IMR-90 (cell line): ENCODE measurements at regions not wholly inside any gene's neighbourhood (a gene's known extent, or its start where the extent isn't known, plus 50 kb on each side); places are given as distances from the start of the nearest gene placed in this dataset.
"Not testable (repeated sequence)": the region's sequence is repeated elsewhere in the genome, so short reads cannot be mapped to it uniquely, and the experiment has no call there.

Experiments used
- ATAC-seq: fragments of 200-7000 bp; cut with Tn5 transposase; 2 replicates; pipeline ENCODE4 v1.9.1; 2020; ENCODE audit warnings: low read depth, mild to moderate bottlenecking, moderate library complexity
- BruUV-seq: library from RNA; stranded (reverse); fragments of 400-500 nt; replicated peaks from 2 replicates; lab custom pipeline; 2021; lab: Mats Ljungman, UMichigan
- CTCF ChIA-PET: fragments of 300-600 bp; formaldehyde crosslinking; extraction: SDS; loops from one replicate; lab custom pipeline; 2021; ENCODE audit warnings: antibody characterized with exemption; lab: Yijun Ruan, JAX
- POLR2A ChIA-PET: fragments of 300-600 bp; sonication (Branson Sonifier 250); formaldehyde crosslinking; loops from one replicate; lab custom pipeline; 2022; ENCODE audit warnings: antibody characterized with exemption; ENCODE audit not compliant: unreplicated experiment; lab: Charles Lee
- DNase-seq: peaks from one replicate; pipeline ENCODE4 v3.0.0; 2013
- H2AFZ ChIP-seq: replicated peaks from 2 replicates; pipeline ENCODE3; 2013; ENCODE audit warnings: low read length, mild to moderate bottlenecking; ENCODE audit not compliant: poor library complexity
- H2AK5ac ChIP-seq: 2 replicates; pipeline ENCODE4 v1.6.1; 2013; ENCODE audit warnings: low read depth, low read length, inconsistent platforms
- H2AK9ac ChIP-seq: replicated peaks from 2 replicates; pipeline ENCODE3; 2013; ENCODE audit warnings: mild to moderate bottlenecking, low read depth, low read length, moderate library complexity; ENCODE audit not compliant: poor library complexity
- H2BK120ac ChIP-seq: 2 replicates; pipeline ENCODE4 v1.6.1; 2013; ENCODE audit warnings: low read depth, low read length, inconsistent platforms
- H2BK15ac ChIP-seq: 3 replicates; pipeline ENCODE4 v1.6.1; 2013; ENCODE audit warnings: low read depth, low read length, inconsistent platforms
- H2BK20ac ChIP-seq: 2 replicates; pipeline ENCODE4 v1.6.1; 2013; ENCODE audit warnings: low read depth, mild to moderate bottlenecking, inconsistent platforms, low read length, moderate library complexity
- H2BK5ac ChIP-seq: 2 replicates; pipeline ENCODE4 v1.6.1; 2013; ENCODE audit warnings: mild to moderate bottlenecking, low read depth, low read length, inconsistent platforms; ENCODE audit not compliant: poor library complexity, severe bottlenecking
- H3K14ac ChIP-seq: replicated peaks from 2 replicates; pipeline ENCODE4 v1.6.1; 2013; ENCODE audit warnings: low read depth, low read length, inconsistent platforms
- H3K18ac ChIP-seq: 2 replicates; pipeline ENCODE4 v1.6.1; 2013; ENCODE audit warnings: low read depth, low read length, control low read depth
- H3K23ac ChIP-seq: 2 replicates; pipeline ENCODE4 v1.6.1; 2013; ENCODE audit warnings: low read depth, low read length, inconsistent platforms
- H3K27ac ChIP-seq: 2 replicates; pipeline ENCODE4 v1.5.1; 2013; ENCODE audit warnings: mild to moderate bottlenecking, control low read depth, low read length; ENCODE audit not compliant: insufficient read depth
- H3K27me3 ChIP-seq: 2 replicates; pipeline ENCODE4 v1.6.1; 2013; ENCODE audit warnings: low read length; ENCODE audit not compliant: control insufficient read depth, insufficient read depth
- H3K36me3 ChIP-seq: 2 replicates; pipeline ENCODE4 v1.6.1; 2013; ENCODE audit warnings: low read length, mixed read lengths; ENCODE audit not compliant: control insufficient read depth, insufficient read depth
- H3K4ac ChIP-seq: 2 replicates; pipeline ENCODE4 v1.6.1; 2013; ENCODE audit warnings: low read depth, low read length, inconsistent platforms
- H3K4me1 ChIP-seq: 2 replicates; pipeline ENCODE4 v1.6.1; 2013; ENCODE audit warnings: low read length, mixed read lengths; ENCODE audit not compliant: control insufficient read depth, insufficient read depth
- H3K4me2 ChIP-seq: 2 replicates; pipeline ENCODE4 v1.6.1; 2013; ENCODE audit warnings: low read depth, mild to moderate bottlenecking, control low read depth, low read length, moderate library complexity
- H3K4me3 ChIP-seq: 2 replicates; pipeline ENCODE4 v1.5.1; 2013; ENCODE audit warnings: low read depth, mild to moderate bottlenecking, control low read depth, low read length, moderate library complexity; ENCODE audit not compliant: insufficient read depth
- H3K56ac ChIP-seq: 2 replicates; pipeline ENCODE4 v1.6.1; 2013; ENCODE audit warnings: low read length, inconsistent platforms; ENCODE audit not compliant: insufficient read depth; ENCODE audit errors: extremely low read depth
- H3K79me1 ChIP-seq, 2 experiments: 2 replicates each; pipeline ENCODE4 v1.6.1; 2013; ENCODE audit warnings: low read length in 2 of 2, inconsistent platforms in 1 of 2, low read depth in 1 of 2
- H3K9ac ChIP-seq: 2 replicates; pipeline ENCODE4 v1.6.1; 2013; ENCODE audit warnings: low read depth, low read length, control low read depth
- H3K9me1 ChIP-seq: 2 replicates; pipeline ENCODE4 v1.6.1; 2013; ENCODE audit warnings: low read length, inconsistent platforms; ENCODE audit not compliant: insufficient read depth
- H3K9me3 ChIP-seq: 2 replicates; pipeline ENCODE4 v1.6.1; 2013; ENCODE audit warnings: low read length; ENCODE audit not compliant: control insufficient read depth, insufficient read depth
- H4K20me1 ChIP-seq: 2 replicates; pipeline ENCODE4 v1.6.1; 2013; ENCODE audit warnings: low read length, inconsistent platforms; ENCODE audit not compliant: insufficient read depth
- H4K5ac ChIP-seq: 2 replicates; pipeline ENCODE4 v1.6.1; 2013; ENCODE audit warnings: mild to moderate bottlenecking, low read depth, low read length, control low read depth
- H4K8ac ChIP-seq, 2 experiments: 2 replicates each; pipeline ENCODE4 v1.6.1; 2013; ENCODE audit warnings: low read depth in 2 of 2, low read length in 2 of 2, control low read depth in 1 of 2, inconsistent platforms in 1 of 2
- H4K91ac ChIP-seq: 2 replicates; pipeline ENCODE4 v1.6.1; 2013; ENCODE audit warnings: low read depth, low read length, inconsistent platforms; ENCODE audit not compliant: insufficient read depth
- WGBS, 2 experiments: methylation state at CpG; one replicate each; pipeline versions ENCODE4 v1.1.5 to v1.1.7; 2013; ENCODE audit warnings: missing lambda C conversion rate in 2 of 2; ENCODE audit not compliant: insufficient read length in 1 of 2; ENCODE audit errors: extremely low coverage in 2 of 2; 5-methylcytosine and 5-hydroxymethylcytosine counted together
- dilution Hi-C: fragments of 300-500 bp; cut with HindIII; formaldehyde crosslinking; loops from one replicate; pipeline ENCODE4 v1.14.3; 2018; ENCODE audit warnings: low sequenced_read_pairs; ENCODE audit not compliant: unreplicated experiment
- in situ Hi-C: fragments of 300-500 bp; cut with MboI; formaldehyde crosslinking; loops from 3 replicates; pipeline ENCODE4 v1.14.3; 2019; ENCODE audit warnings: low sequenced_read_pairs, inconsistent platforms, mixed read lengths
- intact Hi-C: fragments of 100-400 bp; cut with micrococcal nuclease; formaldehyde crosslinking; loops from 2 replicates; pipeline ENCODE4 v1.10.0; 2022

- dilution Hi-C loops, CTCF ChIA-PET, H2AFZ ChIP-seq, H2BK20ac ChIP-seq, POLR2A ChIA-PET, DNase-seq, H3K79me1 ChIP-seq, H2AK9ac ChIP-seq, H3K4ac ChIP-seq, H3K23ac ChIP-seq, H3K9ac ChIP-seq, H3K18ac ChIP-seq, H3K4me1 ChIP-seq, in situ Hi-C loops, H3K56ac ChIP-seq, H2BK5ac ChIP-seq, H3K4me3 ChIP-seq, H3K27me3 ChIP-seq, H3K14ac ChIP-seq, H4K5ac ChIP-seq, H4K8ac ChIP-seq, H3K4me2 ChIP-seq, H3K36me3 ChIP-seq, ATAC-seq, H3K9me3 ChIP-seq, H2AK5ac ChIP-seq, H4K20me1 ChIP-seq, H3K9me1 ChIP-seq, H3K27ac ChIP-seq, BruUV-seq, H4K91ac ChIP-seq, intact Hi-C loops, H2BK120ac ChIP-seq, H2BK15ac ChIP-seq: not testable (repeated sequence)
- no CpG with 5 or more reads among the region's 5 CpGs for WGBS, 2 experiments
Observed at GRCh38 chrX:113990669-113991068, 593.2 kb upstream of the HTR2C start.

GRCh38 chrX:113988315-113988935 lies 595.5 kb upstream of the HTR2C start:
- ATAC-seq, H4K8ac ChIP-seq, H2BK120ac ChIP-seq, H2AK9ac ChIP-seq, H4K5ac ChIP-seq, H2BK5ac ChIP-seq, H3K4me3 ChIP-seq, H3K4me2 ChIP-seq, H2BK20ac ChIP-seq, H2AK5ac ChIP-seq, H3K79me1 ChIP-seq, H3K36me3 ChIP-seq, BruUV-seq, H3K4ac ChIP-seq, in situ Hi-C loops, H3K14ac ChIP-seq, dilution Hi-C loops, H3K18ac ChIP-seq, H3K4me1 ChIP-seq, H2AFZ ChIP-seq, H3K27ac ChIP-seq, H2BK15ac ChIP-seq, H4K20me1 ChIP-seq, H3K27me3 ChIP-seq, H3K56ac ChIP-seq, CTCF ChIA-PET, intact Hi-C loops, H3K9ac ChIP-seq, H3K9me3 ChIP-seq, H3K23ac ChIP-seq, H4K91ac ChIP-seq, H3K9me1 ChIP-seq, POLR2A ChIA-PET, DNase-seq: not testable (repeated sequence)
- WGBS, 2 experiments, result 80% methylated on average over 1 of the region's 10 CpGs; no CpG with 5 or more reads in 1 of the 2 experiments
